Endodermal cell (in vitro differentiated cells): ENCODE measurements at regions not wholly inside any gene's neighbourhood (a gene's known extent, or its start where the extent isn't known, plus 50 kb on each side); places are given as distances from the start of the nearest gene placed in this dataset.

Source experiments
- DNase-seq: peaks from one replicate; pipeline ENCODE4 v3.0.0-alpha.2; 2017
- H3K27ac ChIP-seq: 2 replicates; pipeline ENCODE4 v1.5.1; 2013; ENCODE audit warnings: mild to moderate bottlenecking, low read depth, low read length, moderate library complexity
- H3K27me3 ChIP-seq: 2 replicates; pipeline ENCODE4 v1.6.1; 2013; ENCODE audit warnings: mild to moderate bottlenecking, low read length, moderate library complexity; ENCODE audit not compliant: insufficient read depth, control insufficient read depth, poor library complexity, severe bottlenecking
- H3K36me3 ChIP-seq: 2 replicates; pipeline ENCODE4 v1.7.0; 2013; ENCODE audit warnings: mild to moderate bottlenecking, low read length, moderate library complexity; ENCODE audit not compliant: control insufficient read depth, insufficient read depth
- H3K4me1 ChIP-seq: one replicate; pipeline ENCODE4 v1.7.0; 2013; ENCODE audit warnings: low read length; ENCODE audit not compliant: control insufficient read depth, insufficient read depth
- H3K4me3 ChIP-seq: 2 replicates; pipeline ENCODE4 v1.5.1; 2013; ENCODE audit warnings: mild to moderate bottlenecking, low read length, moderate library complexity
- H3K9ac ChIP-seq: 2 replicates; pipeline ENCODE4 v1.6.1; 2013; ENCODE audit warnings: mild to moderate bottlenecking, low read length, moderate library complexity; ENCODE audit not compliant: poor library complexity, severe bottlenecking; ENCODE audit errors: extremely low read depth
- H3K9me3 ChIP-seq: 2 replicates; pipeline ENCODE4 v1.6.1; 2013; ENCODE audit warnings: mild to moderate bottlenecking, low read length, moderate library complexity; ENCODE audit not compliant: control insufficient read depth
- H3K27ac Mint-ChIP-seq: 2 replicates; pipeline ENCODE4 v1.8.0; 2020; ENCODE audit warnings: mixed read lengths
- H3K27me3 Mint-ChIP-seq: 2 replicates; pipeline ENCODE4 v1.8.0; 2021; ENCODE audit warnings: mild to moderate bottlenecking, mixed read lengths; ENCODE audit not compliant: insufficient read depth
- H3K36me3 Mint-ChIP-seq: 2 replicates; pipeline ENCODE4 v1.8.0; 2020; ENCODE audit warnings: low read depth, mixed read lengths
- H3K4me1 Mint-ChIP-seq: 2 replicates; pipeline ENCODE4 v1.8.0; 2020; ENCODE audit warnings: mixed read lengths
- H3K4me3 Mint-ChIP-seq: 2 replicates; pipeline ENCODE4 v1.8.0; 2020; ENCODE audit warnings: mild to moderate bottlenecking, moderate library complexity, mixed read lengths
- H3K9me3 Mint-ChIP-seq: 2 replicates; pipeline ENCODE4 v1.8.0; 2020; ENCODE audit warnings: mild to moderate bottlenecking, mixed read lengths
- WGBS, 2 experiments: methylation state at CpG; one replicate each; pipeline versions ENCODE4 v1.1.5 to v1.1.7; 2013; ENCODE audit warnings: missing lambda C conversion rate in 2 of 2, mixed read lengths in 1 of 2; ENCODE audit not compliant: insufficient coverage in 1 of 2, insufficient read length in 1 of 2; 5-methylcytosine and 5-hydroxymethylcytosine counted together
- TF ChIP-seq, protein P1 (sequence below): fragments of 200-600 bp; sonication (generic); conservative IDR thresholded peaks from 2 replicates; pipeline ENCODE4 v1.5.0; 2021; ENCODE audit warnings: antibody characterized with exemption, mild to moderate bottlenecking

DNA sequence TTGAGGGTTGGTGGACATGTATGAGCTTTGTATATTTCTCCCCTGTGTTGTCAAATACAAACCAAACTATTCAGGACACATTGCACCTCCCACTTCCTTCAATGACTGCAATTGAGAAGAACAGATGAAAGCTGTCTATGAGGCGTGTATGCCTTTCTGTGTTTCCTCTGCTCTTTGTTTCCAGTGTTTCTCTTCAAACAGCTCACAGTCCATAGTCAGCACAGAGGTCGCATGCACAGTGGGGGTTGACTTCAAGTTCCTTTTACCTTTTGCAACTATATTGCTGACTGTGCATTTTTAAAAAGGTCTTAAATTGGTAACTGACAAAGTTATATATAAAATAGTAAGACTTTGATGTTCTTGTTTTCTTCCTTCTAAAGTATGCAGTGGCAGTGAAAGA is 957.8 kb downstream of the C4orf33 start:
- peaks cover 7% of the 10 kb centered on the region for H3K9me3 ChIP-seq
- Mint-ChIP-seq H3K4me3 (no peak overlapping the region), H3K27me3 (no peaks in the 10 kb centered on the region), H3K9me3 (peaks cover 50% of the 10 kb centered on the region), H3K36me3 (peaks cover 10% of the 10 kb centered on the region), H3K27ac (no peak overlapping the region), H3K4me1 (no peaks in the 10 kb centered on the region)
- no peaks in the 10 kb centered on the region for H3K36me3 ChIP-seq
- no peaks in the 10 kb centered on the region for H3K4me1 ChIP-seq
- no peak for DNase-seq
- no peak overlapping the region for H3K27ac ChIP-seq
- H3K4me3 ChIP-seq = no peak overlapping the region
- TF ChIP-seq, protein P1, sequence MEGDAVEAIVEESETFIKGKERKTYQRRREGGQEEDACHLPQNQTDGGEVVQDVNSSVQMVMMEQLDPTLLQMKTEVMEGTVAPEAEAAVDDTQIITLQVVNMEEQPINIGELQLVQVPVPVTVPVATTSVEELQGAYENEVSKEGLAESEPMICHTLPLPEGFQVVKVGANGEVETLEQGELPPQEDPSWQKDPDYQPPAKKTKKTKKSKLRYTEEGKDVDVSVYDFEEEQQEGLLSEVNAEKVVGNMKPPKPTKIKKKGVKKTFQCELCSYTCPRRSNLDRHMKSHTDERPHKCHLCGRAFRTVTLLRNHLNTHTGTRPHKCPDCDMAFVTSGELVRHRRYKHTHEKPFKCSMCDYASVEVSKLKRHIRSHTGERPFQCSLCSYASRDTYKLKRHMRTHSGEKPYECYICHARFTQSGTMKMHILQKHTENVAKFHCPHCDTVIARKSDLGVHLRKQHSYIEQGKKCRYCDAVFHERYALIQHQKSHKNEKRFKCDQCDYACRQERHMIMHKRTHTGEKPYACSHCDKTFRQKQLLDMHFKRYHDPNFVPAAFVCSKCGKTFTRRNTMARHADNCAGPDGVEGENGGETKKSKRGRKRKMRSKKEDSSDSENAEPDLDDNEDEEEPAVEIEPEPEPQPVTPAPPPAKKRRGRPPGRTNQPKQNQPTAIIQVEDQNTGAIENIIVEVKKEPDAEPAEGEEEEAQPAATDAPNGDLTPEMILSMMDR = no peak
- H3K27me3 ChIP-seq = no peaks in the 10 kb centered on the region
- H3K9ac ChIP-seq = no peak overlapping the region
- WGBS, 2 experiments = 78 to 85% methylated on average over 1 to 2 of the region's 2 CpGs

DNA sequence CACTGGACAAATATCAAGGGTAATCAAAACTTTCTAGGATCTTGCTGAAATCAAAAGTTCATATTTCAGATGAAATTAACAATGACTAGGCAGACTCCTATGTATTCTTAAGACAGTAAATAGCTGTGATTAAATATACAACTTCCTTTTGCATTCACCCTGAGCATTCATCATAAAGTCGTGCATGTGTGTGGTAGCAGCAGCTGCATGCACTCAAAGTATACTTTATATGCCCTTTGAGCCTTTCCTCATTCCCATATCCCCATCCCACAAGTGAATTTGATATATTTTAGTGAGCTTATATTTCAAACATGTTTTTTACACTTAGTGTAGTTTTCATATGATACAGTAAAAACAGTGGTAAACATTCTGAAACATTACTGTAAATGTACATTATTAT is 959.0 kb downstream of the C4orf33 start:
- Mint-ChIP-seq H3K27ac (no peak overlapping the region), H3K4me3 (no peak overlapping the region), H3K36me3 (peaks cover 10% of the 10 kb centered on the region), H3K27me3 (no peaks in the 10 kb centered on the region), H3K9me3 (peaks cover 47% of the 10 kb centered on the region), H3K4me1 (no peaks in the 10 kb centered on the region)
- Histone ChIP-seq H3K4me3 (no peak overlapping the region), H3K36me3 (no peaks in the 10 kb centered on the region), H3K4me1 (no peaks in the 10 kb centered on the region), H3K27me3 (no peaks in the 10 kb centered on the region), H3K9me3 (peaks cover 7% of the 10 kb centered on the region), H3K9ac (no peak overlapping the region), H3K27ac (no peak overlapping the region)
- DNase-seq = no peak
- 93% methylated on average over 1 of the region's 1 CpG; no CpG with 5 or more reads in 1 of the 2 experiments for WGBS, 2 experiments
- TF ChIP-seq, protein P1 = no peak

DNA sequence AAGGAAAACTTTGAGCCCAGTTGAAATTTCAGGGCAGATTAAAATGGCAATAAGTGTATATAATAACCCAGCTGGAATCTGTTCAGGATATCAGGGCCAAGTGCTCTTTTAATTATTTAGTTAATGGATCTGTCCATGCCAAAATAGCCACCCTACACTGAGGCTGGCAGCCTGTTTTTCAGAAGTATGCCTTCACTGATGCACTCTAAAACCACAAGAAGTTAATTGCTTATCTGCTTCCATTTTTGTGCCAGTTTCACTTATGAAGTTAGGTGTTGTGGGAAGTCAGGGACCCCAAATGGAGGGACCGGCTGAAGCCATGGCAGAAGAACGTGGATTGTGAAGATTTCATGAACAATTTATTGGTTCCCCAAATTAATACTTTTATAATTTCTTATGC is 960.3 kb downstream of the C4orf33 start:
- no peak overlapping the region for H3K4me3 Mint-ChIP-seq

More for the DNA sequence above, 960.3 kb downstream of the C4orf33 start:
- H3K36me3 Mint-ChIP-seq = peaks cover 10% of the 10 kb centered on the region
- no peaks in the 10 kb centered on the region for H3K4me1 Mint-ChIP-seq
- Histone ChIP-seq H3K9ac (no peak overlapping the region), H3K27me3 (no peaks in the 10 kb centered on the region), H3K36me3 (no peaks in the 10 kb centered on the region), H3K4me1 (no peaks in the 10 kb centered on the region), H3K9me3 (peaks cover 7% of the 10 kb centered on the region), H3K27ac (no peak overlapping the region), H3K4me3 (no peak overlapping the region)
- peaks cover 35% of the 10 kb centered on the region for H3K9me3 Mint-ChIP-seq
- H3K27ac Mint-ChIP-seq = no peak overlapping the region
- WGBS, 2 experiments = 100% methylated on average over 2 of the region's 2 CpGs; no CpG with 5 or more reads in 1 of the 2 experiments
- no peak for DNase-seq
- TF ChIP-seq, protein P1 = no peak
- H3K27me3 Mint-ChIP-seq = no peaks in the 10 kb centered on the region
